ENCODE measurements at regions not wholly inside any gene's neighbourhood (a gene's known extent, or its start where the extent isn't known, plus 50 kb on each side); places are given as distances from the start of the nearest gene placed in this dataset.

- no peak for DNase-seq (ENCODE audit: extremely low read depth, insufficient read length)
- no peaks in the 10 kb centered on the region for H3K36me3 ChIP-seq (ENCODE audit: control insufficient read depth, insufficient read depth, low read length)
- H3K4me3 ChIP-seq (replicated peaks; ENCODE audit: low read depth, low read length) = no peak overlapping the region
- TF ChIP-seq CTCF (IDR thresholded peaks at IDR 0.05; ENCODE audit: insufficient read depth, low read length, poor library complexity, severe bottlenecking) = no peak
- H3K27me3 ChIP-seq (replicated peaks; ENCODE audit: control insufficient read depth, insufficient read depth, low read length) = no peaks in the 10 kb centered on the region
Measured at GRCh38 chr4:36011381-36011780, 232.9 kb downstream of the ARAP2 start.

- no peak overlapping the region for H3K4me3 ChIP-seq (replicated peaks; ENCODE audit: low read depth, low read length)
- H3K27me3 ChIP-seq (replicated peaks; ENCODE audit: control insufficient read depth, insufficient read depth, low read length) = no peaks in the 10 kb centered on the region
- H3K36me3 ChIP-seq (ENCODE audit: control insufficient read depth, insufficient read depth, low read length) = no peaks in the 10 kb centered on the region
- DNase-seq (ENCODE audit: extremely low read depth, insufficient read length) = no peak
- no peak for TF ChIP-seq CTCF (IDR thresholded peaks at IDR 0.05; ENCODE audit: insufficient read depth, low read length, poor library complexity, severe bottlenecking)
Measured at GRCh38 chr4:36012503-36012902, 231.8 kb downstream of the ARAP2 start.

- DNase-seq (ENCODE audit: extremely low read depth, insufficient read length) = no peak
- no peak for TF ChIP-seq CTCF (IDR thresholded peaks at IDR 0.05; ENCODE audit: insufficient read depth, low read length, poor library complexity, severe bottlenecking)
- H3K27me3 ChIP-seq (replicated peaks; ENCODE audit: control insufficient read depth, insufficient read depth, low read length) = no peaks in the 10 kb centered on the region
- H3K36me3 ChIP-seq (ENCODE audit: control insufficient read depth, insufficient read depth, low read length) = no peaks in the 10 kb centered on the region
- no peak overlapping the region for H3K4me3 ChIP-seq (replicated peaks; ENCODE audit: low read depth, low read length)
Measured at GRCh38 chr4:36013206-36013605, 231.1 kb downstream of the ARAP2 start.
